Activated CD4-positive, alpha-beta memory T cell treated with anti-CD3 and anti-CD28 coated beads for 36 hours (primary cell): ENCODE measurements at regions not wholly inside any gene's neighbourhood (a gene's known extent, or its start where the extent isn't known, plus 50 kb on each side); places are given as distances from the start of the nearest gene placed in this dataset.
"Not testable (repeated sequence)": the region's sequence is repeated elsewhere in the genome, so short reads cannot be mapped to it uniquely, and the experiment has no call there.

Source experiments
- CTCF ChIA-PET: fragments of 350-600 bp; sonication (Branson Sonifier 250); formaldehyde crosslinking; loops from one replicate; lab custom pipeline; 2021; ENCODE audit warnings: antibody characterized with exemption, inconsistent platforms; lab: Charles Lee
- POLR2A ChIA-PET: fragments of 350-600 bp; sonication (Branson Sonifier 250); formaldehyde crosslinking; loops from one replicate; lab custom pipeline; 2021; ENCODE audit warnings: antibody characterized with exemption; lab: Charles Lee
- DNase-seq: peaks from one replicate; pipeline ENCODE4 v3.0.0-alpha.2; 2020
- H3K27ac Mint-ChIP-seq: one replicate; pipeline ENCODE4 v1.8.0; 2021; ENCODE audit warnings: mixed read lengths
- H3K27me3 Mint-ChIP-seq: one replicate; pipeline ENCODE4 v1.8.0; 2021; ENCODE audit warnings: mixed read lengths
- H3K36me3 Mint-ChIP-seq: one replicate; pipeline ENCODE4 v1.8.0; 2021; ENCODE audit warnings: mixed read lengths
- H3K4me1 Mint-ChIP-seq: one replicate; pipeline ENCODE4 v1.8.0; 2021; ENCODE audit warnings: low read depth, mixed read lengths
- H3K4me3 Mint-ChIP-seq: one replicate; pipeline ENCODE4 v1.8.0; 2021; ENCODE audit warnings: mild to moderate bottlenecking, mixed read lengths
- H3K9me3 Mint-ChIP-seq: one replicate; pipeline ENCODE4 v1.8.0; 2021; ENCODE audit warnings: mixed read lengths
- intact Hi-C: fragments of 100-400 bp; cut with micrococcal nuclease; formaldehyde crosslinking; loops from one replicate; pipeline ENCODE4 v1.15.1; 2023

GRCh38 chr2:113334147-113334546, 55.4 kb upstream of the PAX8 start:
- Mint-ChIP-seq H3K27ac (no peak overlapping the region), H3K4me1 (peaks cover 4% of the 10 kb centered on the region), H3K36me3 (no peaks in the 10 kb centered on the region), H3K27me3 (no peaks in the 10 kb centered on the region), H3K9me3 (no peaks in the 10 kb centered on the region), H3K4me3 (no peak overlapping the region)
- POLR2A ChIA-PET = no interaction called here
- CTCF ChIA-PET = no interaction called here
- no peak for DNase-seq
- intact Hi-C loops = no loop called here

GRCh38 chr2:113333735-113334134, 55.0 kb upstream of the PAX8 start:
- CTCF ChIA-PET, POLR2A ChIA-PET, intact Hi-C loops, H3K9me3 Mint-ChIP-seq, H3K4me3 Mint-ChIP-seq, H3K27me3 Mint-ChIP-seq, H3K27ac Mint-ChIP-seq, DNase-seq, H3K36me3 Mint-ChIP-seq, H3K4me1 Mint-ChIP-seq: not testable (repeated sequence)

- H3K36me3 Mint-ChIP-seq, H3K27ac Mint-ChIP-seq, DNase-seq, intact Hi-C loops, CTCF ChIA-PET, H3K27me3 Mint-ChIP-seq, H3K9me3 Mint-ChIP-seq, H3K4me3 Mint-ChIP-seq, POLR2A ChIA-PET: not testable (repeated sequence)
- peaks cover 15% of the 10 kb centered on the region for H3K4me1 Mint-ChIP-seq
Measured at GRCh38 chr2:113330060-113330767, 51.5 kb upstream of the PAX8 start.

- H3K9me3 Mint-ChIP-seq, CTCF ChIA-PET, H3K27ac Mint-ChIP-seq, intact Hi-C loops, H3K27me3 Mint-ChIP-seq, H3K4me3 Mint-ChIP-seq, H3K36me3 Mint-ChIP-seq, DNase-seq, POLR2A ChIA-PET: not testable (repeated sequence)
- peaks cover 21% of the 10 kb centered on the region for H3K4me1 Mint-ChIP-seq
Measured at GRCh38 chr2:113328973-113329372, 50.3 kb upstream of the PAX8 start.

GRCh38 chr2:113328572-113328971, 49.9 kb upstream of the PAX8 start:
- H3K4me3 Mint-ChIP-seq, DNase-seq, CTCF ChIA-PET, intact Hi-C loops, H3K9me3 Mint-ChIP-seq, H3K27ac Mint-ChIP-seq, H3K36me3 Mint-ChIP-seq, POLR2A ChIA-PET, H3K27me3 Mint-ChIP-seq: not testable (repeated sequence)
- H3K4me1 Mint-ChIP-seq = peaks cover 21% of the 10 kb centered on the region
